ENCODE measurements at regions not wholly inside any gene's neighbourhood (a gene's known extent, or its start where the extent isn't known, plus 50 kb on each side); places are given as distances from the start of the nearest gene placed in this dataset.

DNA sequence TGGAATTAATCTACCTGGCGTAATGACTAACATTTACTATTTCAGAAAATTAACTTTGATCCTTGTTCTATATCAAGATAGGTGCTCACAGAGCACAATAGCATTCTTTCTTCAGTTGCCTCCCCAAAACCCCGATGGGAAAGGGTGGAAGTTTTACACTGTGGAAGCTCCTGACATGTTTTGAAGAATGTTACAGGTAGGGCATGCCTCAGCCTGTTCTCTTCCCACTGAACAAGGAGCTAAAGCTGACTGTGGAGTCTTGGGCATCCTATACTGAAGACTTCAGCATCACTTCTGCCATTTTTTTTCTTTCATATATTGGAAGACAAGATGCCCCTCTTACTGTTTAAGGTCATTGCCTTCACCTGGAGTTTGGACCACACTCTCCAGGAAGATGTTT is 211.2 kb downstream of the SPP2 start:
- TF ChIP-seq EZH2 (IDR thresholded peaks at IDR 0.05; ENCODE audit: borderline replicate concordance, low read depth, low read length, severe bottlenecking) (no peak), CTCF (IDR thresholded peaks at IDR 0.05; ENCODE audit: extremely low read depth in 1 of 2, insufficient read depth in 1 of 2, low read depth in 1 of 2, low read length in 2 of 2) (no peak), POLR2AphosphoS5 (IDR thresholded peaks at IDR 0.05; ENCODE audit: insufficient read depth, low read depth, low read length) (no peak)
